Renal pelvis (tissue), 1 donor: ENCODE measurements at regions not wholly inside any gene's neighbourhood (a gene's known extent, or its start where the extent isn't known, plus 50 kb on each side); places are given as distances from the start of the nearest gene placed in this dataset.

Experiments used
- DNase-seq: peaks from one replicate; pipeline ENCODE4 v3.0.0-alpha.2; 2013

DNA sequence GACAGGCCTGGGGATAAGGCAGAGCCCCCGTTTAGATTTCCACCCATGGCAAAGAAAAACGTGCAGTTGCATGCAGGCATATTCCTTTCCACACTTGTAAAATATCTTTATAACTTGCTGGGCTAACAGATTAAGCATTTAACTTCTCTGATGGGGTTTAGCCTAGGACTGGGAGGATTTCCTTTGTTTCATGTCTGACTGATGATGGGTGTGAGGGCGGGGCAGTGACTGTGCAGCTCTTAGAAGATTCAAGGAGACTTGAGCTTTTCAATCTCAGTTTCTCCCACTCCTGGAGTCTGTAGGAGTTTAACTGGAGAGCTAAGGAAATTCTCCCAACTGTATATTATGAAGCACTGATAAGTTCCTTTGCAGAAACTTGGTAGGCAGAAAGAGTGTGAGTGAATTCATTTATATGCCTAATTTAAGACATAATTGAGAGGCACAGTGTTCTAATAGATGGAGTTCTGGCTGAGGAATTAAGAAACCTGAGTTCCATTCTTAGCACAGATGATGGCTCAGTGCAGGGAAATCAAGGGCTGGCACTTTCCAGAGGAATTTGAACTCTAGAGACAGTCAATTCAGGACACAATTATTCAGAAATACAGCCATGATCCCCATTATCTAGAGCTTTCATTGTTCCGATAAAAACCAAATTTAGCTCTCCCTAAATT lies 214.6 kb upstream of the CNR1 start:
- DNase-seq, result no peak

DNA sequence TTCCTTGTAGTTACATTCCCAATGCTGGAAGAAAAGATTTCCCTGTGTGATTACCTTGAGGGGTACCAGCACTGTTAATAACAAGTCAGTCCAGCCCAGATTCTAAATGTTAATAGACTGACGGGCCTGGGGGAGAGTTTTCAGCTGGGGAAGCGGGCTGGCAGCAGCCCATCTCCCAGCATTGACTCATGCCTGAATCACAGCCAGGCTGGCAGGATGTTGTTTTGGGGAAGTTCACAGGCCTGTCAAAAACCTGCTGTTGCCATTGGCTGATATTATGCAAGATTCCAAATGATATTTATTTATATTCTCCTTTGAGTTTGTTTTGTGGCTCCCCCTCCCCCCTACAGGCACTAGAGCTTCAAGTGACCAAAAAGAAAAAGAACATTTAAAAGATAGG lies 213.9 kb upstream of the CNR1 start:
- DNase-seq, result no peak

DNA sequence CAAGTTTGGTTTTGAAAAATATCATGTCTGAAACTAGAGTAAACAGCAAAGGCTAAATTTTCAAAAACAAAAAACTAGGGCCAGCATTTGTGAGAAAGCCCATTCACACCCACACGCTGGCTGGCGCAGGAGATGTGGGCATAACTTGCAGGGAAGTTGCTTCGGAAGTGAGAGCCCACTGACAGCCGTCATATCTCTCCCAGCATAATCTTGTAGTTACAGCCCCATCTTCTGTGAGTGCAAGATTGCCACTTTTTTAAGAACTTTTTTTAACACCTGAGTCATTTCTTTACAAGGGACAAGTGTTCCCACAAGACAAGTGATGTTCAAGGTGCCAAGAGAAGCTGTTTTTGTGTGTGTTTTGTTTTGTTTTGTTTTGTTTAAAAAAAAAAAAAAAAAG lies 212.5 kb upstream of the CNR1 start:
- no peak for DNase-seq

DNA sequence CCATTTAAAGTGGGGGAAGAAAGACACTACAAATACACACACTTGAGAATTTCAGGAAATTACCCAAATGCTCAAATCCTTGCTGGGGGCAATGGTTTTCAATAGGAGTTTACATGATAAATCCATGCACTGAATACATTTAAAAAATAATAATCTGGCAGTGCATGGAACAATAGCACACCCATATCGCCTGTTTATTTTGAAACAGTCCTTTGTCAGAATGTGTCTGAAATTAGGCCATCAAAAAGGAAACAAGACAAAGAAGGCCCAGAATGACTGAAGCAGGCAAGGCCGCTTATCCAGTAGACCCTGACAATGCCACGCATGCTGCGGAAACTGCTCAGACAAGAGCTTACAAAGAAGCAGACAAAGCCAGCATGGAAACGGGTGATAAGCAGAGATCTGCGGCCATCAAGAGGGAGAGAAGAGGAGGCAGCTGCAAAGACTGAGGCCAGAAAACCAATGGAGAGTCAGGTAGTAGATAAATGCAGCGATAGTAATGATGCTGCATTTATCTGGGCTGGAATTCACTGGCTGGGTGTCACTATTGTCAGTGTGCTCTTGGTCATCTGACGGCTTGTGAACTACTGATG lies 211.9 kb upstream of the CNR1 start:
- no peak for DNase-seq

DNA sequence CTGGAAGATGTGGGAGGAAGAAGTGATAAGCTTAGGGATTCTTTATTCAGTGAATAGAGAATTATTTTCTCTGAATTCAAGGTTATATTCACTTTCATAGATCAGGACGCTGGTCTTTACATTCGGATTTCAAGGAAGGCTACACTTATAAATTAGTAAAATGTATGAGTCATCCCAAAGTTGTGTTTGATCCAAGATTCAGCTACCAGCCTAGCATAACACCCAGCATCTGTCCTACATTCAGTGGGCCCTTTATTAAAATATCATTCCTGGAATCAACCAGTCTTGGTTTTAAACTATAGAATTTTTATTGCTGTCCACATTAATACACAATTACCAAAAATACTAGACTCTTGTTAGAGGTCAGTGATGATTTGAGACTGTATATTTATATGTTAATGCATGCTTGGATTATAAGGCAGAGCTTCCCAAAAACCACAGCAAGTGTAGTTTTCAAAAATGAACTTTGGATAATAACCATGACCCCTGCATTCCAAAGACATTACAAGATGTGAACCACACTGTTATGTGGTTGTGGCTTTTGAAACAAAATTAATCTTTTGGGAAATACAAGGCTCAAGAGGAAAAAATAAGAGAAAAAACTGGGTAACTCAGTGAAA lies 210.7 kb upstream of the CNR1 start:
- DNase-seq, result no peak

DNA sequence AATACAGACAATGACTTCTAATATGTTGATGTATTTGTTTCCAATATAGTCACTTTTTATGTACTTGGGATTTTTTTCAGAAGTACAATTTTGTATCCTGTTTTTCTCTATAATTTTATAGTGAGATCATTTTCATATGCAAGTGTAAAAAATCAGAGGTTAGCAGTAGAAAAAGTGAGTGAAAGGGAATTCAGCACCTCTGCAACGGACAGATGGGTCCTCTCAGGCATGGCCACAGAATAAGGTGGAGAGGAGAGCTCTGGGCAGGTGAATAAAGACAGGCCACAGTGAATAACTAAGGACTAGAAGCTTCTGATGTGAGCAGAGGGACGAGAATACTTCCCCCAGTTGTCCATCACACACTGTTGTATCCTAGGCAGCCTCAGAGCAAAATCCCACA lies 210.1 kb upstream of the CNR1 start:
- no peak for DNase-seq

DNA sequence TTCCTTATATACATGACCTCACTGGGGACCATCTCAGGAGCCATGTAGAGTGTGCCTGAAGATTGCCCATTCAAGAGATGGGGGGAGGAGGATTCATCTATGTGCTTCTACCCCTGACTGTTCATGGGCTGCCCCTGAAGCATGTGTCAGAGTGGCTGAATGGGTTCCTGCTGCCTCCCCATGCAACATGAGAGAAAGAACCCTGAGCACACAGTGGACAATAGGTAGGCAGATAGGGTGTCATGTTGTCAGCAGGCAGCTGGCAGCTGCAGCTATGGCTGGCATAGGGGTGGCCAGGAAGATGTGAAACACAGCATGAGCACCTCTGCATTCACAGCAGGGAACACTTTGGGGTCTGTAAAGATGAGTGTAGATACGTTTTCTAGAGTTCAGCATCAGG lies 208.4 kb upstream of the CNR1 start:
- no peak for DNase-seq

DNA sequence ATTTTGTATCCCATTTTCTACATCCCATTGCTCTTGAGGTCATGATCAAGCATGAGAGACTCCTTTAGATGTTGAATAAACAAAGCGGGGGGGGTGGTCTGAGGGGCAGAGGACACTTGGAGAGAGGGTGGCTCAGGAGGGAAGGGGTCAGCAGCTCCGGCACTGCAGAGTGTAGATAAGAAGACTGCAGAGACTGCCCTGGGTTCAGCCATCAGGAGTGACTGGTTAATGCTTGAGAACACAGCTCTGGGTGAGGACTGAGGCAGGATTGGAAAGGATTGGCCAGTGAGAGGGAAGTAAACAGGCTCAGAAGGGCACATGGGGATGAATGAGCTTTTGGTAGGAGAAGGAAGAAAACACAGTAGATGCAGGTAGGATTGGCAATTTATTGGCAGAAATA lies 205.3 kb upstream of the CNR1 start:
- no peak for DNase-seq

DNA sequence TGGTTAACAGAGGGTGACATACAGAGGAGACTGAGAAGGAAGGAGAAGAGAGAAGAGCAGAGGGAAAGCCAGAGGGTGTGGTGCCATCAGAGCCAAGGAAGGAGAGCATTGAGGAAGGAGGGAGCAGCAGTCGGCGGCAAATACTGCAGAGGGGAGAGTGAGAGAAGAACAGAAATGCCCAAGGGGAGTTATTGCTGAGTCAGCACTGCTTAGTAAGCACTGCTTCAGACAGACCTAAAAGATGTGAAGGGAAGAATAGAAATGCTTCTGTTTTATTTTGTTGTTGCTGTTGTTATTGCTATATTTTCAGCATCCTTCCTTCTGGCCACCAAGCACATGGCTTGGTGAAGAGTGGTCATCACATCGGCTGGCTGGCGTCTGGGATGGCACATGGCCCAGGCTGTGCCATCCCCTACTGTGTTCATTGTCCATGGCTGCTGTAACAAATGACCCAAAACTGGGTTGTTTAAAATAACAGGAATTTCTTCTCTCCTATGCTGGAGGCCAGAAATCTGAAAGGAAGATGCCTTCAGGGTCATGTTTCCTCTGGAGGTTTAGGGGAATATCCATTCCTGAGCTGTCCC lies 204.1 kb upstream of the CNR1 start:
- DNase-seq, result no peak

DNA sequence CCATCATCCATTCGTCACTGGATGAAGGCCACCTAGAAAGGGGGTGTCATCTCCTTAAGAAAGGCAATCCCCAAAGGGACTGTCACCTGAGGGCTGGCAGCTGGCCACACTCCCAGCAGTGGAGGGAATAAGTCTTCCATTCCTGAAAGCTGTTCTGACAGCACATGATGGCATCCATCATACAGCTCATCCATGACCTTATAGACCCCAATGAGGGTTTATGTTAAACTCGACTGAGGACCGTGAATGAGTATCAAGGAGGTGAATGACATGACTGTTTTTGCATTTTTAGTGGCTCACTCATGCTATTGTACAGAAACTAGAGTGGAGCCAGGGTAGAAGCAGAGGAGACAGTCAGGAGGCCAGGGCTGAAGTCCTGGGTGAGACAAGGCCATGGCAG lies 203.1 kb upstream of the CNR1 start:
- DNase-seq, result no peak

DNA sequence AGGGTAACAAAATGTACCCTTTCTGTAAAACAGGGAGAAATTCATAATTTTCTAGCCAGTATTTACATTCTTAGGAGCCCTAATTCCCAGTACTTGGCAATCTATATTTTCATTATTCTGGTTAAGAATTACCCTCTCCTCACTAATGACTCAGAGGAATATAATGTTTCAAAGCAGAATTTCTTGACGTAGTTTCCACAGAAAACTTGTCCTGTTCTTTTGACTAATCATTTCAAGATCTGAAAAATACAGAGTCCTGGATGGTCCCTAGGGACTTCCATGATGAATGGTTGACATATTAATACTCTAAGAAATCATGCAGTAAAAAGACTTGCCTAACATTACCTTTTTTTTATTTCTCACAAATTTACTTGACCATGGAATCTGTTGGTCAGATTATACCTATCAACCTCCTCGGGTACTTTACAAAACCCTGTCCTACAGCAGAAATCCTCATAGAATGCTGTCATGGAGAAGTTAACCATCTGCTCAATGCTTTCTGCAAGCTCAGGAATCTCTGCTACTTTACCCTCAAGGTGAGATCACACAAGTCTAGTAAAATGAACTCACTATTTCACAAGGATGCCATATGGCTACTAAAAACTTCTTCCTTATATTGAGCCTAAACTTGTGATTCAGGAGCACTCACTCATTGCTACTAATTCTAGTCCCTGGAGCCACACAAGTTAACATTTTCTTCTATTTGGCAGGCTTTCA lies 202.1 kb upstream of the CNR1 start:
- no peak for DNase-seq

DNA sequence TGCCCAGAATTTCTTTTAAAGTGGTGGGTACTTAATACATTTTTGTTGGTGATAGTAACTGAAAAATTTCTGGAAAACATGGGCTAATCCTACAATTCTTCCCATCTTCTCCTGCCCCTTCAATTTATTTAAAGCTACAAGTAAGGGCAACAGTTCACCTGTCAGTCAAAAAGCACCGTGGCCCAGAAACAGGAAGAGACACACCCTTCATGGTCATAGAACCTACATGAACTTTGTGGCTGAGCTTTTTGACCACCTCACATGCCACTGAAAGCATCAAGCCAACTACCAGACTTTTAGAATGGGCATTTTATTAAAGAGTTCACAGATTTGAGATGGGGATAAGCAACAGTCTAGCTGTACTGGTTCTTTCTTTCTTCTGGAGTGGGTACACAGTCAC lies 201.1 kb upstream of the CNR1 start:
- DNase-seq, result no peak

DNA sequence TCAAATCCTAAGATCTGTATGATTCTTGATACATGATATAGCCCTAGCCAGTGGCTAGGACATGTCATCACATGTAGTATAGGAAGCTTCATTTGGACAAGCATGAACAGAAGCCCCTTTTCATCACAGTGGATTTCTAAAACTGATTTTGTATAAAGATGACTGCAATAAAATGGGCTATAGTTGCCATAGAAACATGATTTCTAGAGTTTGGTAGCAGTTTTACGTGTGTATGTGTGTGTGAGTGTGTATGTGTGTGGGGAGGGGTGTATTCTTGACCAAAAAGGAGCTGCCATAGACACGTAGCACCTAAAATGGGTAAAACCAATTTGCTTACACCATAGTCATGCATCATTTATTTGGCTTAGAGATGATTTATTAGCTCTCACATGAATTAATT lies 200.5 kb upstream of the CNR1 start:
- DNase-seq, result no peak

DNA sequence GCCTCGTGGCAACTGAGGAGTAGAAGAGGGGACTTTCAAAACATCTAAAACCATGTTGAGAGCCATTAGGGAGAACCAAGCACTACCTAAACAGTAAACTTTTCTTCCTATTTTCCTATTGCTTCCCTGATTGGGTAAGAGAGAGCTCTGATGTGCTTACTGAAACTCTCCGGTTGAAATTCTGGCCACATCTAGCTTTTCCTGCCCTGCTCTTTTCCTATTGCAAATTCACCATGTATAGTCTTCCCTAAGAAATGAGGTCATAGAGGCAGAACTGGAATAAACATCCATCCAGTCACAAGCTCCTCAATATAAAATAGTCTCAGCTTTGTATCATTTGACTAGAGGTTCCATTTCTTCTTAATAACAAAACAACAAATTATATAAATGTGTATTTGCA lies 199.5 kb upstream of the CNR1 start:
- no peak for DNase-seq

DNA sequence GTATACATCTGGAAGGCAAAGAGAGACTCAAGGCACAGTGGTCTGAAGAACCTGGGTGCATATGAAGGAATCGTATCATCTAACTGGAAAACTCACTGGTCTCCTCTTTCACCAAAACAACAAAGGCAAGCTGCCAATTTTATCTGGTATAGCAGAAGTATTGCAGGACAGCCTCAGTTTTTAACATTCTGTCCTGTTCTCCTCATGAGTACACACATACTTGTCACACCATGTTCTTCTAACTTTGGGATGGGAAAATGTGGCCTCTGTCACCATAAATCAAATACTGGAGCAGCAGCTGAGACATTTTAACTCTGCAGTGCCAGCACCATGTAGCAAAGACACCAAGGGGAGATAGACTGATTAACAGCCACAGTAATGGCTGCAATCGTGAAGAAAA lies 199.1 kb upstream of the CNR1 start:
- no peak for DNase-seq

DNA sequence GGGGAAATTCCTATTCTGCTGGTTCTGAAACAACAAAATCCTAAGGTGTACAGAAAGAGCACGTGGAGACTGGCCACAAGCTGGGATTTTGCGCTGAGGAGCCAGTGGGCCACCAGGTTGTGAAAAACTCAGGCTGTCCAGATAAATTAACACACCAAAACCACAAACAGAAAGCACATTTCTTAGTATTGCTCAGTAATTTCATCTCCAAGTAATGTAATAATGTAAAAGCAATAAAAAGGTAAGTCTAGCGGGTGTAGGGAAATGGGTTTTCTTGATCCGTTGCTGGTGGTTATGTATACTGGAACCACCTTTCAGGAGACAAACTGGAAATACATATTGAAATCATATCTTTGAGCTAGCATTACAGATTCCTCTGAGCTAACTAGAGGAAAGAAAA lies 195.6 kb upstream of the CNR1 start:
- no peak for DNase-seq

DNA sequence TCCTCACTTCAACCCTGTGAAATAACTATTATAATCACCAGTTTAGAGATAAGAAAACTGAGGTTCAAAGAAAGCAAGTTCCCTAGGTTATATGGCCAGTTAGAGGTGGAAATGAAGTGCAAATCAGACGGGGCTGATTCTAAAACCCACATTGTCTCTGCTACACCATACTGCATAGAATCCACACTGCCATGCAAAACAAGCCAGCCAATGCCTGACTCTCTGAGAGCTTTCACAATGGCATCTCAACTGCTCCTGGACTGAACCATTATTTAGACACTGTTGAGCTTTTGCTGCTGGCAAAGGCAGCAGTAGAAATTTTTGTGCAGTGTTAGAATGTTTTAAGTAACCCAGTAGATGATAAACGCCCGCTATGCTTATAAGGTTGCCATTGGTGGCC lies 195.2 kb upstream of the CNR1 start:
- DNase-seq, result no peak

DNA sequence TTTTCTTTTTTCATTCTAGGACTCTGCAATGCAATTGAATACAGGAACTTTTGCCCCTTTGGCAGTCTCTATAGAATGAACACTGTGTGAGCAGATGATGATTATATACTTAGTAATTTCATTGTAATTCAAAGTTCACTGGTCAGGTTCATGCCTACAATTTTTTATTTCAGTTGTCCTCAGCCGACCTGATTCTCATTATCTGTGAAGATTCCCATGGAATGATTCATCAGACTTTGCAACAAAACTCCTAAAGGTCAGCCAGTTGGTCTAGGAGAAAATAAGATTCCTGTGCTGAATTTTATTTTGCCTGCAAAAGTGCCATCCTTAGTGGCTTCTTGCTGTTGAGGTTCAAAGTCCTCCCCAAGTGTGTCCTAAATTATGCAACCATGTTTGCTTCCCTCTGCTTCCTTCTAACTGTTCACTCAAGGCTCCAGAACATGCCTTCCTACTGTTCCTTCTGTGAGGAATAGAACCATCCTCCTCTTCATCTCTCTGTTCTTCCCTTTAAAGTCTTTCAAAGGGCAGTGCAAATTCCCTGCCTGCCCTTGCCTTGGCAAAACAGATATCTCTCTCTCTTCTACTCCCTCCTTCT lies 194.2 kb upstream of the CNR1 start:
- no peak for DNase-seq

DNA sequence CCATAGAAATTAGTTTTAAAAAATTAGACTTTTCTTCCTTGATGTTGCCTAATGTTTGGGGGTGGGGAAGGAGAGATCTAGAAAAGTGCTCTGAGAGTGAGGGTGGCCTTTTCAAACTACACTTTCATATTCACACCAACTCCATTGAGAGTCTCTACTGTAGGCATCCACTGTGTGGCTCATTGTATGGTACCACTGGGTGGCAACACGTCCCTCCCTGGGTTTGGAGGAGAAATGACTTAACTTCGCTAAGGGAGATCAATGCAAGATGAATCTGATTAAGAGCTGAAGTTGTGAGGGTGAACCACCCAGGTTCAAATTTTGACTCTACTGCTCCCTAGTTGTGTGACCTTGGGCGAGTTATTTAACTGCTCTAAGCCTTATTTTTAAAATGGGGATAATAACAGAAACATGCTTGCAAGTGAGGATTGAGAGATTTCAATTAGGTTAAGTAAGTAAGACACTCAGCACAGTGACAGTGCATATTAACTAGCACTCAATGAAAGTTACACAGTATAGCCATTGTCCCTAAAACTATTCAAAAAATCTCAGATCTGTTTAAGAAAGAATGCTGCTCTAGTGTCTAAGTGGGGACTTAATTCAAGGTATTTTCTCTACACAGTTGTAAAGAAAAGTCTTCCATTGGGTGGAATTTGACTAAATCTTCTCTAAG lies 193.5 kb upstream of the CNR1 start:
- no peak for DNase-seq

DNA sequence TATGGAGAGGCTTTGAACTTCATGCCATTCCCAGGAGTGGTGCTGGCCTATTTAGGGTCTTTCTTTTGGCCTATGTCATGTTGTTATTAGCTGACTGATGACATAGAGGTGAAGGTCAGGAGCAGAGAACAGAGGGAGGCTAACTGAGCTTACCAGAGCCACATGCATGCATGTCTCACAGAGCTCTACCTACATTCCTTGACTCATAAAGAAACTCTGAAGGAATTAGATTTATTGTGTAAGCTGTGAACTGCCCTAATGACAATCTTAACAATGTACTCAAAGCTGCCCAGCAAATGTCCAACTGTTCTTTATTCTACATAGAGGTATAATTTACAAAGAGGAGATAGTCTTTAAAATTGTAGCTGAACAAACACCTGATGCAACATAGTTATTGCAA lies 192.7 kb upstream of the CNR1 start:
- no peak for DNase-seq

DNA sequence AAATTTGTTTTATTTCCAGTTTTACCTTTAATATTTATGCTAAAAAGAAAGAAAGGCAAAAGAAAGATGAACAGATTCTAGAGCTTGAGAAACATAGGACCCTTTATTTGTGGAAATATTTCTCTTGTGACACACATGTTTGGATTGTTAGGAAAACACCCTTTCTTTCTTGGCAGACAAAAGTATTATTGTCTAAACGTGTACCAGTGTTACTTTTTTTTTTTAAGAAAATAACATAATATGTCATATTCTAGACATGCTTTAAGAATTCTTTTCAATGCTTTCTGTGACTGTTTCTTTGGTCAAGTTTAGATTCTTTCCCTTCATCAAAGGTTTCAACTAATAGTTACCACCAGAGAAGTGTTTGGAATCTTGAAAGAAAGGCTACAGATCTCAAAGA lies 183.4 kb upstream of the CNR1 start:
- DNase-seq, result no peak

DNA sequence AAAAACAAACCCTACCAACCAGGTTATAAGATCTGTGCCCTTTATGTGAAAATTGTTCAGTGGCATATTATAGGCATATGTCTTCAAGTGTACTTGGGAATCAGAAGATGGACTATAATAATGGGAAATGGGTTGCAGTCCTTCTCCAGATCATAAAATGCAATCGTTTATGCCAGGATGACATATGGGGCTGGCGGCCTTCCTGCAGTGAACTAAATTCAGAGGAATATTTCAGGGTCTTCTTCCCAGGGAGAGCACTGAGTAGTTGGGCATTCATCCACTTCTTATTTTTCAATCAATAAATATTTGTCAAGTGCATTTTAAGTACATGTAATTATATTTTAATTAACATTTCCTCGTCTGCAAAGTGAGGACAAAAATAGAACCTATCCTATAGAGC lies 176.2 kb upstream of the CNR1 start:
- no peak for DNase-seq
